MM.1S (cell line): ENCODE measurements at regions not wholly inside any gene's neighbourhood (a gene's known extent, or its start where the extent isn't known, plus 50 kb on each side); places are given as distances from the start of the nearest gene placed in this dataset.
"Not testable (repeated sequence)": the region's sequence is repeated elsewhere in the genome, so short reads cannot be mapped to it uniquely, and the experiment has no call there.

ENCODE experiments used
- DNase-seq: peaks from one replicate; pipeline ENCODE4 v3.0.0-alpha.2; 2015
- H2AFZ ChIP-seq: fragments of 300-600 bp; sonication (generic); 2 replicates; pipeline ENCODE4 v1.6.0; 2016; ENCODE audit warnings: antibody characterized with exemption, low read length
- H3F3A ChIP-seq: fragments of 300-600 bp; sonication (generic); 2 replicates; pipeline ENCODE4 v1.6.1; 2016; ENCODE audit warnings: mild to moderate bottlenecking, antibody characterized with exemption, low read length, moderate library complexity, mixed read lengths; ENCODE audit not compliant: insufficient read depth
- H3K27ac ChIP-seq: fragments of 300-600 bp; sonication (generic); 2 replicates; pipeline ENCODE4 v1.5.1; 2016; ENCODE audit warnings: mild to moderate bottlenecking, low read length
- H3K27me3 ChIP-seq: fragments of 300-600 bp; sonication (generic); replicated peaks from 2 replicates; pipeline ENCODE4 v1.6.0; 2016; ENCODE audit warnings: low read length; ENCODE audit not compliant: insufficient read depth
- H3K36me3 ChIP-seq: fragments of 300-600 bp; sonication (generic); replicated peaks from 2 replicates; pipeline ENCODE4 v1.6.1; 2016; ENCODE audit warnings: mild to moderate bottlenecking, low read length, mixed read lengths; ENCODE audit not compliant: insufficient read depth
- H3K4me1 ChIP-seq: fragments of 300-600 bp; sonication (generic); 2 replicates; pipeline ENCODE4 v1.6.1; 2016; ENCODE audit warnings: low read length, mixed read lengths
- H3K4me2 ChIP-seq: fragments of 300-600 bp; sonication (generic); 2 replicates; pipeline ENCODE4 v1.6.0; 2016; ENCODE audit warnings: low read depth, low read length
- H3K4me3 ChIP-seq: fragments of 300-600 bp; sonication (generic); 2 replicates; pipeline ENCODE4 v1.5.1; 2016; ENCODE audit warnings: low read length, mixed read lengths
- H3K79me2 ChIP-seq: fragments of 300-600 bp; sonication (generic); 2 replicates; pipeline ENCODE4 v1.6.1; 2016; ENCODE audit warnings: mixed run types, low read length, mixed read lengths
- H3K9ac ChIP-seq: fragments of 300-600 bp; sonication (generic); 2 replicates; pipeline ENCODE4 v1.6.1; 2016; ENCODE audit warnings: low read length, mixed read lengths
- H3K9me2 ChIP-seq: fragments of 300-600 bp; sonication (generic); replicated peaks from 2 replicates; pipeline ENCODE4 v1.6.1; 2016; ENCODE audit warnings: mild to moderate bottlenecking, low read length, mixed read lengths; ENCODE audit not compliant: insufficient read depth
- H3K9me3 ChIP-seq: fragments of 300-600 bp; sonication (generic); replicated peaks from 2 replicates; pipeline ENCODE4 v1.6.1; 2016; ENCODE audit warnings: mild to moderate bottlenecking, low read length, mixed read lengths; ENCODE audit not compliant: insufficient read depth
- H4K20me1 ChIP-seq: fragments of 300-600 bp; sonication (generic); 2 replicates; pipeline ENCODE4 v1.6.1; 2016; ENCODE audit warnings: mild to moderate bottlenecking, low read length, moderate library complexity, mixed read lengths; ENCODE audit not compliant: insufficient read depth
- EZH2 ChIP-seq: fragments of 300-600 bp; sonication (generic); optimal IDR thresholded peaks from 2 replicates; pipeline ENCODE3; 2017; ENCODE audit warnings: low read depth, mild to moderate bottlenecking, antibody characterized with exemption, low read length, mixed read lengths
- EZH2phosphoT487 ChIP-seq: fragments of 300-600 bp; sonication (generic); IDR thresholded peaks from 2 replicates; pipeline ENCODE4 v1.6.1; 2018; ENCODE audit warnings: antibody characterized with exemption, low read length
- TF ChIP-seq, protein P1 (sequence below): fragments of 300-600 bp; sonication (generic); IDR thresholded peaks from 2 replicates; pipeline ENCODE4 v1.5.1; 2016; ENCODE audit warnings: antibody characterized with exemption, low read length, mixed read lengths

DNA sequence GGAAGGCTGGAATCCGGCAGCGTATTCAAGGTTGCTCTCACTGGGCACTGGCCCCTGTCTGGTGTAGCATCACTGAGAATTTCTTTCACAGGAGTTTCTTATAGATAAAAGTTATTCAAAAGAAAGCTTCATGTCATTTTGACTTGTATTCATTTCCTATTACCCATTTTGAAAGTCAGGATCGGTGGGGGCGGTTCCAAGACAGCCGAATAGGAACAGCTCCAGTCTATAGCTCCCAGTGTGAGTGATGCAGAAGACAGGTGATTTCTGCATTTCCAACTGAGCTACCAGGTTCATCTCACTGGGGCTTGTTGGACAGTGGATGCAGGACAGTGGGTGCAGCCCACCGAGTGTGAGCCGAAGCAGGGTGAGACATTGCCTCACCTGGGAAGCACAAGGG, 51.5 kb upstream of the CDC42EP3 start:
- H3K36me3 ChIP-seq, H3K9me3 ChIP-seq, H3K27ac ChIP-seq, H3K4me3 ChIP-seq, H3K79me2 ChIP-seq, H4K20me1 ChIP-seq, H3K9me2 ChIP-seq, H3F3A ChIP-seq, H3K9ac ChIP-seq, DNase-seq, H3K4me1 ChIP-seq, H2AFZ ChIP-seq, H3K27me3 ChIP-seq, H3K4me2 ChIP-seq: not testable (repeated sequence)

DNA sequence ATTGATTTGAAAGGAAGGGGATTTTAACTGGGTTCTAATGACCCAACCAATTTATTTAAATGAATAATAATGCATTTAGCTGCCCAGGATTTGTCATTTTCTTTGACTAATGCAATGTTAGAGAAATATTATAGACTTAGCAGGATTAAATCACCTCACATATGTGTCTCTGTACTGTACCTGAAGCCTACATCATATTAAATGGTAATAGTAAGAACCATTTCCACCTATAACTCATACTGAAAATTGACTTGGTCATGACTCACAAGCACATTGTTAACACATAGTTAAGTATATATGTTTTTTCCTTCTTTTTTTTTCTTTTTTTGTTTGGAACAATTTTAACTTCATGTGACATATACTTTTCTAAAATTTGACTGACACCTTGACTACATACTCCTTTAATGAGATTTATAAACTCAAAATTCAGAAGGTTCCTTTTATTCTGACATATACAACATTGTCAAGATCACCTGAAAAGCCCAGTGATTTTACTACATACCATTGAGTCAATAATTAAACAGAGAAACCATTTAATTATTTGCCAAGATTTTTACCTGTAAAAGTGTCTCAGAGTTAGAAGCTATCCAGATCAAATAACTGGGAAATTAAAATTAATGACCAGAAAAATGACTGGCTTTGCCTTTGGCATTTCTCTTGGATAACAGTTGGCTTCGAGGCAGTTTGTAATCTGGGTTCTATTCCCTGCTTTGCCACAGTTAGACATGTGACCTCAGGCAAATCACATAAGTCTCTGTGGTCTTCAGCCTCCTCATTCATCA, 58.8 kb upstream of the CDC42EP3 start:
- no peaks in the 10 kb centered on the region for H3K27me3 ChIP-seq
- H3K4me1 ChIP-seq = no peaks in the 10 kb centered on the region
- no peak overlapping the region for H2AFZ ChIP-seq
- TF ChIP-seq EZH2phosphoT487 (no peak), EZH2 (no peak)
- TF ChIP-seq, protein P1, sequence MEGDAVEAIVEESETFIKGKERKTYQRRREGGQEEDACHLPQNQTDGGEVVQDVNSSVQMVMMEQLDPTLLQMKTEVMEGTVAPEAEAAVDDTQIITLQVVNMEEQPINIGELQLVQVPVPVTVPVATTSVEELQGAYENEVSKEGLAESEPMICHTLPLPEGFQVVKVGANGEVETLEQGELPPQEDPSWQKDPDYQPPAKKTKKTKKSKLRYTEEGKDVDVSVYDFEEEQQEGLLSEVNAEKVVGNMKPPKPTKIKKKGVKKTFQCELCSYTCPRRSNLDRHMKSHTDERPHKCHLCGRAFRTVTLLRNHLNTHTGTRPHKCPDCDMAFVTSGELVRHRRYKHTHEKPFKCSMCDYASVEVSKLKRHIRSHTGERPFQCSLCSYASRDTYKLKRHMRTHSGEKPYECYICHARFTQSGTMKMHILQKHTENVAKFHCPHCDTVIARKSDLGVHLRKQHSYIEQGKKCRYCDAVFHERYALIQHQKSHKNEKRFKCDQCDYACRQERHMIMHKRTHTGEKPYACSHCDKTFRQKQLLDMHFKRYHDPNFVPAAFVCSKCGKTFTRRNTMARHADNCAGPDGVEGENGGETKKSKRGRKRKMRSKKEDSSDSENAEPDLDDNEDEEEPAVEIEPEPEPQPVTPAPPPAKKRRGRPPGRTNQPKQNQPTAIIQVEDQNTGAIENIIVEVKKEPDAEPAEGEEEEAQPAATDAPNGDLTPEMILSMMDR = no peak
- H4K20me1 ChIP-seq = no peaks in the 10 kb centered on the region
- H3K4me3 ChIP-seq = no peak overlapping the region
- DNase-seq = no peak
- no peaks in the 10 kb centered on the region for H3K9me3 ChIP-seq
- H3F3A ChIP-seq = no peaks in the 10 kb centered on the region
- H3K9ac ChIP-seq = no peak overlapping the region
- no peaks in the 10 kb centered on the region for H3K36me3 ChIP-seq
- H3K27ac ChIP-seq = no peak overlapping the region
- H3K4me2 ChIP-seq = no peak overlapping the region
- H3K79me2 ChIP-seq = no peaks in the 10 kb centered on the region
- no peaks in the 10 kb centered on the region for H3K9me2 ChIP-seq

DNA sequence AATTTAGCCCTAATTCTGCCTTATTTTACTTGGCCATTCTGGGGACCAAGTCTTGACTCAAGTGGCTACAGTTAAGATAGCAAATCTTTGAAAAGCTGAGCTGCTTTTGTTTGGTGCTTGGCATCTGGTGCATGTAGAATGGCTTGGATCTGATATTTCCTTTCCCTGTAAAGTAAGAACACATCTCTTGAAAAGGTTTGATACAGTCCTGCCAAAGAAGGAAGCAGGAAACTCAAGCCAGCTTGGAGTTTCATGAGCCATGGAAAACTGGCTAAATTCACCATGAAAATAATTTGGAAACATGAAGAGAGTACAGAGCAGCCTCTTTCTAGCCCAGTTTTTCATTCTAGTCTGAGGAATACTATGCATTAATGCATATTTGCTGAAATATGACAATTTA, 61.0 kb upstream of the CDC42EP3 start:
- not testable (repeated sequence) for H3F3A ChIP-seq, H3K27ac ChIP-seq, H3K9me3 ChIP-seq, H3K4me1 ChIP-seq, DNase-seq, H3K9me2 ChIP-seq, H3K36me3 ChIP-seq, H4K20me1 ChIP-seq, H3K9ac ChIP-seq, H3K4me2 ChIP-seq, H2AFZ ChIP-seq, H3K4me3 ChIP-seq, H3K27me3 ChIP-seq, H3K79me2 ChIP-seq

DNA sequence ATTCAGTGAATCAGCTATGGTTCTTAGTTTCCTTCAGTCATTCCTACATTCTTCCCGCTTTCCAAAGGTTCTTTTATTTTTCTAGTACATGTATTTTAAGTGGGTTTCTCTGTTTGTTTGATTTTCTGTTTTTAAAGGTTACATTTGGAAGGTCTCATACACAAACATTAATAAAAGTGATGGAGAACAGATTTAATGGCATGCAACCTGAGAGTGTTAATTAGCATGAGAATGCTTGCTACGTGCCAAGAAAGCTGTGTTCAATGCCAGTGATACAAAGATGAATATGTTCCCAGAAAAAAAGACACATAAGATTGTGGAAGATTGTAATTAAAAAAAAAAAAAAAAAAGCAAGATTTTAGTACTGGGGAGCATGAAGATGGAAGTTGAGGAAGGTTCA, 61.8 kb upstream of the CDC42EP3 start:
- TF ChIP-seq, protein P1 = no peak
- TF ChIP-seq EZH2phosphoT487 = no peak
- TF ChIP-seq EZH2 = no peak
- H3K4me1 ChIP-seq = no peaks in the 10 kb centered on the region

DNA sequence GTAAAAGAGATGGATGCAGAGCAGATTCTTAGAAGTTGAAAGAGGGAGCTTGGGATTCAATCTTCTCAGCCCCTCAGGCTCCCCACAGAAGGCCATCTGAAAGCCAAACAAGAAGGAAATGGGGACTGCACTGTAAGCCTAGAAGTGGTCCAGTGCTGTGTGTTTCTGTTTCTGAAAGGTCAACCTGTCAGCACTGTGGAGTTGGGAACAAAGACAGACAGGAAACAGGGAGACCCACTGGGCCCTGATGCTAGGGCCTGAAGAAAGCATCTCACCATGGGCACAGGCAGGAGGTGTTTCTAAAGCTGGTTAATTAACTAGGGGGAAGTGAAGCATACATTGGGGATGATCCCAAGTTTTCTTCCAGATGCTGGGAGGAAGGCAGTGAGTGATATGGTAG, 62.5 kb upstream of the CDC42EP3 start:
- not testable (repeated sequence) for H3K9me2 ChIP-seq, DNase-seq, H3K4me3 ChIP-seq, H3K9ac ChIP-seq, H3F3A ChIP-seq, H3K36me3 ChIP-seq, H3K27ac ChIP-seq, H3K79me2 ChIP-seq, H3K4me1 ChIP-seq, H3K4me2 ChIP-seq, H4K20me1 ChIP-seq, H2AFZ ChIP-seq, H3K27me3 ChIP-seq, H3K9me3 ChIP-seq

More for the DNA sequence above, 61.8 kb upstream of the CDC42EP3 start:
- H2AFZ ChIP-seq = no peak overlapping the region
- H3K27me3 ChIP-seq = no peaks in the 10 kb centered on the region
- H3K9me2 ChIP-seq = no peaks in the 10 kb centered on the region
- DNase-seq = no peak
- no peak overlapping the region for H3K4me2 ChIP-seq
- no peaks in the 10 kb centered on the region for H3K9me3 ChIP-seq
- H4K20me1 ChIP-seq = no peaks in the 10 kb centered on the region
- H3K79me2 ChIP-seq = no peaks in the 10 kb centered on the region
- H3K36me3 ChIP-seq = no peaks in the 10 kb centered on the region
- H3F3A ChIP-seq = no peaks in the 10 kb centered on the region
- no peak overlapping the region for H3K27ac ChIP-seq
- H3K4me3 ChIP-seq = no peak overlapping the region
- no peak overlapping the region for H3K9ac ChIP-seq

DNA sequence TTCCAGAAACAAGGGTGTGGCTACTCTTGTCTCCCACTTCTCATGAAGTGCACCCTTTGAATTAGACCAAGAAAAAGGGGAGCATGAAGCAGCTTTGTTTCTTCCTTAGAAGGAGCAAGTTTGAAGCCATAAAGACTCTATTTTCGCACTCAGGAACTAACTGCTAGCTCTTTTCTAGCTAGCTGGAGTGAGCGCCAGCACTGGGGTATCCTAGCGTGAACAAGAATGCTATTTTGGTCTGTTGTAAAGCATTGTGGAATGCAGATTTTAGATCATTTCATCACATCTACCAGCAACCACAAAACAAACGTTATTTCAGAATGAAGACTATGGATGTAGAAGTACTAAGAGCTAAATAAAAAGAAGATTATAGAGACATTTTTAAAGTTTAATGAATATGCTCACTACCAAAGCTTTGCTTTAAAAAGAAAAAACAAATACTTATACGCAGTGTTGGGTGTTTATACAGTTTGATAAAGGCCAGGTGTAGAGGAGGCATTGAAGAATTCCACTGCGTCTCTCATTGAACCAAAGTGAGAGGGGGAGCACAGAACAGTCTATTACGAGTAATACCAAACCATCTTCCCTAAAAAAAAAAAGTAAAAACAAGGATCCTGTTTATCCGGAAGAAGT, 63.6 kb upstream of the CDC42EP3 start:
- H3K9me2 ChIP-seq, H3K27ac ChIP-seq, H3K9me3 ChIP-seq, H3K27me3 ChIP-seq, H3K4me3 ChIP-seq, H2AFZ ChIP-seq, H3K9ac ChIP-seq, H3K79me2 ChIP-seq, H3F3A ChIP-seq, H4K20me1 ChIP-seq, DNase-seq, H3K4me2 ChIP-seq, H3K36me3 ChIP-seq, H3K4me1 ChIP-seq: not testable (repeated sequence)
